NCI-H1436 (cell line): ENCODE measurements at regions not wholly inside any gene's neighbourhood (a gene's known extent, or its start where the extent isn't known, plus 50 kb on each side); places are given as distances from the start of the nearest gene placed in this dataset.

Experiments used
- DNase-seq: peaks from one replicate; lab custom pipeline; 2025; lab: John Stamatoyannopoulos, UW

DNA sequence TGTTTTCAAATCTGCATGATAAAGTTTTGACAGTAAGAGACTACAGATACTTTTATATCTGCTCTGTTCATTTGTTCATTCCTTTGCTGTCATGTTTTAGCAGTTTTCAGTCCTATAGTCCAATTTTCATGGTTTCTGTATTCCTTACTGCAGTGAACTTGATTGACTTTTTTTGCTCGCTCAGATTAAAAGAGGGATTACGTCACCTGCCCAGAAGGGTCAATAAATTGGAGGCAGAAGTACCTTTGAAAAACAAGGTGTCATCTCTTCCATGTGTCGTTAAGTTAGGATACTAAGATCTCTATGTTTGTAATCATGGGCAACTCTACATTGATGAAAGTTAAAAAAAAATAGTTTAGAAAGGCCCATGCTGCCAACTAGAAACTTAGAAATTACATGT lies 250.1 kb upstream of the SMIM31 start:
- DNase-seq, result no peak

- DNase-seq, result no peak
These were observed 245.8 kb upstream of the SMIM31 start for GRCh38 chr4:164508097-164508496.

GRCh38 chr4:164508771-164509170 lies 245.2 kb upstream of the SMIM31 start:
- no peak for DNase-seq

- DNase-seq, result no peak
These were observed 244.0 kb upstream of the SMIM31 start for GRCh38 chr4:164509951-164510350.

GRCh38 chr4:164512124-164512523 lies 241.8 kb upstream of the SMIM31 start:
- no peak for DNase-seq

- DNase-seq, result no peak
These were observed 239.2 kb upstream of the SMIM31 start for GRCh38 chr4:164514765-164515164.

DNA sequence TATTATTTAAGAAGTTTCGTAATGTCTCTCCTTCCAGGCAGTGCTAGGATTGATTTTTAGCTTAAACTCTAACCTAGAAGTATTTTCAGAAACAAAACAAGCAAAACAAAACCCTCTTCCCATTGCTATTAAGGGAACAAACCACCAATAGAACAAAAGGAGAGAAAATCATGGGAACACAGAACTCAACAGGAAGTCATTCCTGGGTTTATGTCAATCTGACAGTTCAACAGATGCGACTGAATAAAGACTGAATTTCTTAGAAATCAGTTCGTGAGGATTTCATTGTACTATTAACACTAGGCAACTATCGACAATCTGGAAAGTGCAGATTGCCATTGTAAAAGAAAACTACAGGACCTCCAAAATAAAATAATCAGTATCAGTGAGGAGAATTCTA lies 229.1 kb upstream of the SMIM31 start:
- no peak for DNase-seq

DNA sequence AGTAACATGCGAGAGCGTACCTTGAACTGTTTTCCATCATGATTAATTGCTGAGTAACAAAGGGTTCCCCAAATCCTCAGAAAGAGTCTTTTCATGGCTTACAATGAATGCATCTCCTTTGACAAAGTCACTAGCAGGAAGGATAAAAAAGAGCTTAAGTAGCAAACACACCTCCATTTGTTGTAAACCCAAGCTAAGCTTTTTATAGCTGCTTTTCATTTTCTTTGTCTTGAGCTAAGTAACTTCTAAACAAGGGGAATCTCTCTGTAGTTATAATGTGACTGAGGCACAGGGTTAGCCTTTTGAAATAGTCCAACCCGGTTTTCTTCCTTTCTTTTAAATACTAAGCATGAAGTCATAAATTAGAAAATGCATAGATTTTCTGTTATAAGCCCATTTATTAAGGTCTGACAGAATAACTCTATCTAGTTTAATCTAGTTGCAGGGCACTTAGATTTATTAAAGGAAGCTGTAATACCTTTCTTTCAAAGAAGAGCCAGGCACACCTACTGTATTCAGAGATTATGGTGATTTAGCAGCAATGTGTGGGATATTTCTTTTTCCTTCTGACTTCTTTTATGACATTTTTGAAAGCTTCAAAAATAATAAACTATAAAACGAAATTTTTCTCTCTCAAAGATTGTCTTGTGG lies 226.9 kb upstream of the SMIM31 start:
- DNase-seq, result no peak

- DNase-seq, result no peak
These were observed 224.9 kb upstream of the SMIM31 start for GRCh38 chr4:164529058-164529457.

GRCh38 chr4:164529486-164529885 lies 224.4 kb upstream of the SMIM31 start:
- no peak for DNase-seq

GRCh38 chr4:164531336-164531735 lies 222.6 kb upstream of the SMIM31 start:
- DNase-seq, result no peak

- DNase-seq, result no peak
These were observed 217.1 kb upstream of the SMIM31 start for GRCh38 chr4:164536814-164537213.

- no peak for DNase-seq
These were observed 215.8 kb upstream of the SMIM31 start for GRCh38 chr4:164538097-164538496.

DNA sequence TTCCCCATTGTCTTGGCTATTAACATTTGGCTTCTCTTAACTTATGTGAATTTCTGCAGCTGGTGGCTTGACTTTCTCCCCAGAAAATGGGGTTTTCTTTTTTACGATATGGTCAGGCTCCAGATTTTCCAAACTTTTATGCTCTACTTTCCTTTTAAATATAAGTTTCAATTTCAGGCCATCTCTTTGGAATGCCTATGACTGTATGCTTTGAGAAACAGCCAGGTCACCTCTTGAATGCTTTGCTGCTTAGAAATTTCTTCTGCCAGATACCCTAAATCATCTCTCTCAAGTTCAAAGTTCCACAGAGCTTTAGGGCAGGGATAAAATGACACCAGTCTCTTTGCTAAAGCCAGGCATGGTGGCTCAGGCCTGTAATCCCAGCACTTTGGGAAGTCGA lies 212.9 kb upstream of the SMIM31 start:
- no peak for DNase-seq

- DNase-seq, result no peak
These were observed 211.5 kb upstream of the SMIM31 start for GRCh38 chr4:164542431-164542830.

DNA sequence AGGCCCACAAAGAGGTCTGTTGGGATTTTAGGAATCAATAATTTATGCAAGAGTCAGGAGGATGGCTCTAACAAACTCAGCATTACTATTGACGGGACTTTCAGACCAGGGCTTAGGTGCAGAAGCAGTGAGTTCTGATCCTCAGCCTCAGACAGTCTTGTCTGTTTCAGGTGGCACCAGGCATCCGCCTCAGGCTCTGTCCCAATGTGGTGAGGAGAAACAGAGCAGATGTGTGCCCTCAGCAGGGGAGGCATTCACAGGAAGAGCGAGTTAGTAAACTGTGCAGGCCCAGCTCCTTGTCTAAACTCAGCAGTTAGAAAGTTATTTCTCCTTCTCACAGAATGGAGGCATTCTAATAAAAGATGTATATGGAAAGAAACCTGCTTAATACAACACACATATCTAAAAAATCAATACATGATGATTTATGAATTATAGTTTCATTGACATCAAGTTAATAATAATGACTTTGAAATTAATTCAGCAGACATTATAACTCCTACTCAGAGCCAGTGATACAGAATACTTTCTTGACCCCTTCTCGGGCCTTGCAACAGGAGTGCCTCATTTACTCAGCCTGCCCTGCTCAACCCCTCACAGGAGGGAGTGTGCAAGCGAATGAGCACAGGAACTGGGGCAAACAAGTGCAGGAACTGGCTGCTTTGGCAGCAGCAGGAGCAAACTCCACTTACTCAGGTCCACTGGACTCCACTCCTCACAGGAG lies 202.8 kb upstream of the SMIM31 start:
- DNase-seq, result no peak

GRCh38 chr4:164551713-164552040 lies 202.3 kb upstream of the SMIM31 start:
- no peak for DNase-seq

DNA sequence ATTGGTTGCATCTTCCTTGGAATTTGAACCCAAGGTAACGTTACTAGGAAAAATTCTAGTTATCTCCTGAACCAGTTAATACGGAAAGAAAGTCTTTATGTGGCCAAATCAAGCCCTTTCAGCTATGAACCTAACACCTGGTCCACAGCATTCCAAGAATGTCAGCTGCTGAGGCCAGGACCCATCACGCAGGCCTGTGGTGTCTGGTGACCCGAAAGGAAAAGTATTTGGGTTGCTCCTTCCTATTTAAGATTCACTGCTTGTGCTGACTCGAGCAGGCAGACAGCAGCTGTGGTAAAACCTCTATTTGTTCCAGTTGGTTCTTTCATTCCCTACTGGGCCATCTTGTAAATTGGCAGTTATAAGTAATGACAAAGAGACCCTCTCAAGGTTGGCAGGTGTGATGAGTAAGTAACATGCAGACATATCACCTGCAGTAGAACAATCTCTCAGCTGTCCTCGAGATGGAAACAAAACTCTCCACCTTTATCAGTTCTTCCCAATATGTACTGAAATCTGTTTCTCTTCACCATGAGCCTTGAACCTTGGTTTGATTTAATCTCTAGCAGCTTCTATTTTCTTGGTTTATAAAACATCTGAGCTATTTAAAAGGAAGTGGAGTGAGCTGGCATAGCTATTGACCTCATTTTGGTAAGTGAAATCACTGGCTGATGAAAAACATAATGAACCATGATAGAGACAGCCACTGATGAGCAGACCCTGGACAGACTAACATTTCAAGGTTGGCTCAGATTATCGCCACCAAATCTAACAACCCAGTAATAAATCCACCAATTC lies 182.1 kb upstream of the SMIM31 start:
- no peak for DNase-seq

DNA sequence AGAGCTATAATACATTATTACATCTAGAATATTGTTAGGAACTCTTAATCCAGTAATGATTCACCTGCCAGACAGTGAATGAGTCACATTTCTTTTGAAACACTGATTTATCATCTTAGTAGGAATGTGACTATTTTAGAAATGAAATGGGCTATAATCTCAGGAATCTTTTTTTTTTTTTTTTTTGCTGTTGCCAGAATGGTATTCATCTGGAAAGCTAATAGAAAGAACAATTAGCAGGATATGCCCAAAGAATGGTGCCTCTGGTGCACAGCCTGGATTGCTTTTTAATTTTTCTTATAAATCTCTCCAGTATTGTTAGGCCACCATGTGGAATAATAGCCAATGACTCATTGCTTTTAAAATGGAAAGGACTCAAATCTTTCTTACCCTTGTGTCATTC lies 181.1 kb upstream of the SMIM31 start:
- DNase-seq, result no peak

DNA sequence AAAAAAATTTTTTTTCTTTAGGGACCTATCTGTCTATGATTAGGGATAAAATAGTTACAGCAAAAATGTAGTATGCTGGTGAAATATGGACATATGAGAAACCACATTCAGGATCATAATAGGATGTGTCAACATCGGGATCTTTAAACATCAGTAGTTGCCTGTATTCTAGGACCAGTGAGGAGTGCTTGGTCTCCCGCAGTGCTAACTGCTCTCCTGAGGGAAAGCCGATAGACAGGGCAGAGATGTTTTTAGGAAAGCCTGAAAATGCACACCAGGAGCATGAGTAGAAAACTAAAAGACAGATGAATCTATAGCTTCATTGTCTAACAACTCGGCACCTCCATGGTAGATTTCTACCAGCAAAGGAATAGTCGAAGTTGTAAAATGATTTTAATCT lies 178.1 kb upstream of the SMIM31 start:
- DNase-seq, result no peak

DNA sequence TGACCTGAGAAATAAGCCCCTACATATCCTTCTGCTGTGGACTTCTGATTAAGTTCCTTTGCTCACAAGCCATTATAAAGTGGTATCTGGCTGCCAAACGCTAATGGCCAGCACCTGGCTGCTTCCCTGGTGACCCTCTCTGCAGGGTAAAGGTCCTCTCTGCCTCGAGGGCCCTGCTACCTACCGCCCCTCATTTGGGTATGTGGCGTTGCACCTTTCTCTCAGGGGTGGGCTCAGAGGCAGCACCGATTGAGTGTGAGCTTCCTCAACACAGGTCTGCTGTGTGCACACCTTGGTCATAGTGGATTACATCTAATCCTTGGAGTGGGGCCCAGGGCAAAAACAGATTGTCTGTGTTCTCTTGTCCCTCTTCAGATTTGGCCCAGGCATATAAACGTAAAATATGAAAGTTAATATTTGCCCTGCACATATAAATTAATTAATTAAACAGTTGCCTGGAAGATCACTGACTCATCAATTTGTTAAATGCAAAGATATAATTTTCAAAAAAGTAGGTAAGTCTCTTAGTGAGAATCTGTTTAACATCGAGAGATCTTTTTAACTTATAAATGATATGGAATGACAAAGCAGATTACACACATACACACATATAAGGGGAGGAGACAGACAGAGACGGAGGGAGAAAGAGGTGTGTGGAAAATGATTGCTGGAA lies 174.5 kb upstream of the SMIM31 start:
- no peak for DNase-seq

GRCh38 chr4:164591666-164592065 lies 162.3 kb upstream of the SMIM31 start:
- DNase-seq, result no peak

GRCh38 chr4:164595751-164596150 lies 158.2 kb upstream of the SMIM31 start:
- no peak for DNase-seq
